Spleen (tissue), 7 donors: ENCODE measurements at regions not wholly inside any gene's neighbourhood (a gene's known extent, or its start where the extent isn't known, plus 50 kb on each side); places are given as distances from the start of the nearest gene placed in this dataset.

Source experiments
- CTCF ChIP-seq, 11 experiments: fragments of 200-600 bp in 7 of 11; fragments of 450-650 bp in 4 of 11; sonication (generic) in 4 of 11; IDR thresholded peaks in 8 of 11; conservative IDR thresholded peaks in 3 of 11; 1 replicate in 7 of 11; 2 replicates in 4 of 11; pipeline versions ENCODE4 v1.4.0 to v1.8.0; 2016 to 2021; ENCODE audit warnings: antibody characterized with exemption in 11 of 11, inconsistent platforms in 4 of 11, mild to moderate bottlenecking in 1 of 11
- POLR2AphosphoS5 ChIP-seq, 3 donors: sonication (generic); formaldehyde crosslinking; IDR thresholded peaks; one replicate each; pipeline ENCODE4 v1.5.1; 2017; ENCODE audit warnings: antibody characterized with exemption in 3 of 3
- donor health status: DM: no; HTN: no; CAD: no; lungs with moderate emphysema.
- donor health status: DM: no; HTN: no; CAD: no.
- donor health status: DM: no; HTN: no; CAD: no.

GRCh38 chr5:19285286-19285685 lies 702.7 kb downstream of the CDH18 start:
- TF ChIP-seq CTCF (IDR thresholded peaks at IDR 0.05 in 8 of 11, conservative IDR thresholded peaks at IDR 0.05 in 3 of 11): no peak
- TF ChIP-seq POLR2AphosphoS5 (IDR thresholded peaks at IDR 0.05): no peak
